ENCODE measurements at regions not wholly inside any gene's neighbourhood (a gene's known extent, or its start where the extent isn't known, plus 50 kb on each side); places are given as distances from the start of the nearest gene placed in this dataset.

DNA sequence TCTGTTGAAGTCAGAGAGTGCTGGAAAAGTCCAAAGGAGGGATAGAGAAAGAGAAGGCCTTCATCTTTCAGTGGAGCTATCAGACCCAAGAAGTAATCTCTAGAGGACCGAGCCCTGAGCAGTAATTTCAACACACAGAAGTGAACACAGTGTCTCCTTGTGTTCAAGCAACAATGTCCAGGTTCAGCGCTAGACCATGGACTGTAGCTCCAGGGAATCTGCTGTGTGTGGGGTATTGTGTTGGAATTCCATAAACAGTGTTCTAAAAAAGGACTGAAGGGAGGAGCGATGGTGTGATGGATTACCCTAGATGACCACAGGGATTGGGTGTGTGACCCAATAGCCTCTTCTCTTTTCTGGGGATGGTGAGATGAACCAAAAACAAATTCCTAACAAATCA is 165.9 kb downstream of the BLID start:
- H3K9me3 ChIP-seq (ENCODE audit: control insufficient read depth, low read depth, low read length), result no peaks in the 10 kb centered on the region
- Mint-ChIP-seq H3K27ac (no peak overlapping the region), H3K4me1 (peaks cover 2 to 6% of the 10 kb centered on the region in 2 experiments; a peak in 2 of 4 replicates), H3K9me3 (peaks cover 7 to 12% of the 10 kb centered on the region in 2 experiments; a peak in 4 of 5 replicates), H3K4me3 (no peak overlapping the region), H3K36me3 (ENCODE audit: insufficient read depth in 1 of 3, low read depth in 3 of 3) (peaks cover 4 to 11% (median 10%) of the 10 kb centered on the region in 3 experiments; a peak in 4 of 7 replicates), H3K27me3 (ENCODE audit: low read depth) (peaks cover 3% of the 10 kb centered on the region)
- WGBS (ENCODE audit: extremely low coverage, insufficient read length, low lambda C conversion rate), result no CpG with 5 or more reads among the region's 3 CpGs
- H4K5ac ChIP-seq (ENCODE audit: insufficient read length, low read depth, low read length), result no peak overlapping the region
- no peak overlapping the region for H3K23ac ChIP-seq (ENCODE audit: insufficient read length, low read depth, low read length)
- no peaks in the 10 kb centered on the region for H3K79me1 ChIP-seq (ENCODE audit: insufficient read depth, low read depth, low read length, poor library complexity, severe bottlenecking)
- H3K79me2 ChIP-seq (ENCODE audit: insufficient read depth, low read length), result no peaks in the 10 kb centered on the region
- no peak overlapping the region for H2BK120ac ChIP-seq (ENCODE audit: low read depth, low read length, poor library complexity, severe bottlenecking)
- H3K9ac ChIP-seq (ENCODE audit: extremely low read depth, insufficient read length, low read length), result no peak overlapping the region
- no peaks in the 10 kb centered on the region for H3K27me3 ChIP-seq (ENCODE audit: insufficient read depth, low read length)
- no peaks in the 10 kb centered on the region for H3K23me2 ChIP-seq (ENCODE audit: insufficient read length, low read depth, low read length, poor library complexity, severe bottlenecking)
- H2AK5ac ChIP-seq (ENCODE audit: insufficient read length, low read length), result no peak overlapping the region
- no peak overlapping the region for H4K8ac ChIP-seq (replicated peaks; ENCODE audit: insufficient read length, low read depth, low read length)
- H2BK15ac ChIP-seq (ENCODE audit: low read depth, low read length), result no peak overlapping the region
- no peak overlapping the region for H4K91ac ChIP-seq (ENCODE audit: insufficient read length, low read depth, low read length)
- no peak for DNase-seq
- H2BK20ac ChIP-seq (ENCODE audit: low read depth, low read length, poor library complexity, severe bottlenecking), result no peak overlapping the region
- no peak overlapping the region for H2BK5ac ChIP-seq (ENCODE audit: insufficient read length, low read length)
- no peaks in the 10 kb centered on the region for H3K4me1 ChIP-seq (ENCODE audit: insufficient read depth, low read length)
- no peak overlapping the region for H3K14ac ChIP-seq (ENCODE audit: insufficient read depth, low read length)
- no peak overlapping the region for H2BK12ac ChIP-seq (ENCODE audit: insufficient read length, low read depth, low read length)
- no peak overlapping the region for H2AFZ ChIP-seq (ENCODE audit: low read length)
- no peak overlapping the region for H3K27ac ChIP-seq (ENCODE audit: insufficient read length, low read depth, low read length)
- H3K4me2 ChIP-seq (ENCODE audit: insufficient read depth, insufficient read length, low read length), result no peak overlapping the region
- no peaks in the 10 kb centered on the region for H4K20me1 ChIP-seq (ENCODE audit: control insufficient read depth, insufficient read depth, insufficient read length)
- H3K56ac ChIP-seq (ENCODE audit: insufficient read length, low read depth, low read length), result no peak overlapping the region
- TF ChIP-seq, protein P1, sequence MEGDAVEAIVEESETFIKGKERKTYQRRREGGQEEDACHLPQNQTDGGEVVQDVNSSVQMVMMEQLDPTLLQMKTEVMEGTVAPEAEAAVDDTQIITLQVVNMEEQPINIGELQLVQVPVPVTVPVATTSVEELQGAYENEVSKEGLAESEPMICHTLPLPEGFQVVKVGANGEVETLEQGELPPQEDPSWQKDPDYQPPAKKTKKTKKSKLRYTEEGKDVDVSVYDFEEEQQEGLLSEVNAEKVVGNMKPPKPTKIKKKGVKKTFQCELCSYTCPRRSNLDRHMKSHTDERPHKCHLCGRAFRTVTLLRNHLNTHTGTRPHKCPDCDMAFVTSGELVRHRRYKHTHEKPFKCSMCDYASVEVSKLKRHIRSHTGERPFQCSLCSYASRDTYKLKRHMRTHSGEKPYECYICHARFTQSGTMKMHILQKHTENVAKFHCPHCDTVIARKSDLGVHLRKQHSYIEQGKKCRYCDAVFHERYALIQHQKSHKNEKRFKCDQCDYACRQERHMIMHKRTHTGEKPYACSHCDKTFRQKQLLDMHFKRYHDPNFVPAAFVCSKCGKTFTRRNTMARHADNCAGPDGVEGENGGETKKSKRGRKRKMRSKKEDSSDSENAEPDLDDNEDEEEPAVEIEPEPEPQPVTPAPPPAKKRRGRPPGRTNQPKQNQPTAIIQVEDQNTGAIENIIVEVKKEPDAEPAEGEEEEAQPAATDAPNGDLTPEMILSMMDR (conservative IDR thresholded peaks at IDR 0.05), result no peak
- no peak overlapping the region for H3K18ac ChIP-seq (ENCODE audit: insufficient read length, low read depth, low read length)
- H3T11ph ChIP-seq (ENCODE audit: low read length), result no peak overlapping the region
- no peak overlapping the region for H3K4ac ChIP-seq (ENCODE audit: low read depth, low read length)
